C4-2B (cell line): ENCODE measurements at regions not wholly inside any gene's neighbourhood (a gene's known extent, or its start where the extent isn't known, plus 50 kb on each side); places are given as distances from the start of the nearest gene placed in this dataset.

Source experiments
- ZFX ChIP-seq: fragments of 450-650 bp; IDR thresholded peaks from 2 replicates; pipeline ENCODE4 v1.6.1; 2017
- TF ChIP-seq, protein P1 (sequence below): fragments of 450-650 bp; conservative IDR thresholded peaks from 2 replicates; pipeline ENCODE4 v1.5.1; 2017; ENCODE audit warnings: mild to moderate bottlenecking

DNA sequence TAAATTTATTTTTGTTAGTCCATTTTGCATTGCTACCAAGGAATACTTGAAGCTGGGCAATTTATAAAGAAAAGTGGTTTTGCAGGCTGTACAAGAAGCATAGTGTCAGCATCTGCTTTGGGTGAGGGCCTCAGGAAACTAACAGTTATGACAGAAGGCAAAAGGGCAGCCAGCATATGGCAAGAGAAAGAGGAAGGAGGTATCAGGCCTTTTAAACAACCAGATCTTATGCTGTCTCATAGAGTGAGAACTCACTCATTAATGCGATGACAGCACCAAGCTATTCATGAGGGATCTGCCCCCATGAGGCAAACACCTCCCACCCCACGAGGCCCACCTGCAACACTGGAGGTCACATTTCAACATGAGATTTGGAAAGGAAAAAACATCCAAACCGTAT lies 898.4 kb downstream of the KCNT2 start:
- TF ChIP-seq, protein P1, sequence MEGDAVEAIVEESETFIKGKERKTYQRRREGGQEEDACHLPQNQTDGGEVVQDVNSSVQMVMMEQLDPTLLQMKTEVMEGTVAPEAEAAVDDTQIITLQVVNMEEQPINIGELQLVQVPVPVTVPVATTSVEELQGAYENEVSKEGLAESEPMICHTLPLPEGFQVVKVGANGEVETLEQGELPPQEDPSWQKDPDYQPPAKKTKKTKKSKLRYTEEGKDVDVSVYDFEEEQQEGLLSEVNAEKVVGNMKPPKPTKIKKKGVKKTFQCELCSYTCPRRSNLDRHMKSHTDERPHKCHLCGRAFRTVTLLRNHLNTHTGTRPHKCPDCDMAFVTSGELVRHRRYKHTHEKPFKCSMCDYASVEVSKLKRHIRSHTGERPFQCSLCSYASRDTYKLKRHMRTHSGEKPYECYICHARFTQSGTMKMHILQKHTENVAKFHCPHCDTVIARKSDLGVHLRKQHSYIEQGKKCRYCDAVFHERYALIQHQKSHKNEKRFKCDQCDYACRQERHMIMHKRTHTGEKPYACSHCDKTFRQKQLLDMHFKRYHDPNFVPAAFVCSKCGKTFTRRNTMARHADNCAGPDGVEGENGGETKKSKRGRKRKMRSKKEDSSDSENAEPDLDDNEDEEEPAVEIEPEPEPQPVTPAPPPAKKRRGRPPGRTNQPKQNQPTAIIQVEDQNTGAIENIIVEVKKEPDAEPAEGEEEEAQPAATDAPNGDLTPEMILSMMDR = no peak
- TF ChIP-seq ZFX = no peak
